ENCODE measurements at regions not wholly inside any gene's neighbourhood (a gene's known extent, or its start where the extent isn't known, plus 50 kb on each side); places are given as distances from the start of the nearest gene placed in this dataset.

DNA sequence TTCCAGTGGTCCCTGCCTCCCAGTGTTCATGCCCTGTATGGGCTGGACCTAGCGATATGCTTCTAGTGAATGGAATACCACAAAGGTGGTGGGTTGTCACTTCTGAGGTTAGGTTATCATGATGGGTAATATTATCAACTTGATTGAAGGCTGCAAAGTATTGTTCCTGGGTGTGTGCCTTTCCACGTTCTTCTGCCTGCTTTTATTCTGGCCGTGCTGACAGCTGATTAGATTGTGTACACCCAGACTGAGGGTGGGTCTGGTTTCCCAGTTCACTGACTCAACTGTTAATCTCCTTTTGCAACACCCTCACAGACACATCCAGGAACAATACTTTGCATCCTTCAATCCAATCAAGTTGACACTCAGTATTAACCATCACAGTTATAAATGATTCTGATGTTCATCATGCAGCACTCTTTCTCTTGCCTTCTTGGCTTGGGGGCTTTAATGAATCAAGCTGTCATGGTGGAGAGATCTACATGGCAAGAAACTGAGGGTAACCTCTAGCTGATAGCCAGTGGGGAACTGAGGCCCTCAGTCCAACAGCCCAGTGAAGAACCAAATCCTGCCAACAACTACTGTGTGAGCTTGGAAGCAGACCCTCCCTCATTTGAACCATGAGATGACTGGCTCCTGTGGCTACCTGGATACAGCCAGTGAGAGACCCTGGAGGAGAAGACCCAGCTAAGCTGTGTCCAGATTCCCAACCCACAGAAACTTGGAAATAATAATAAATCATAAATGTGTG is 63.0 kb upstream of the CELF4 start:
- H3K4me1 ChIP-seq, result no peaks in the 10 kb centered on the region
- TF ChIP-seq, protein P1, sequence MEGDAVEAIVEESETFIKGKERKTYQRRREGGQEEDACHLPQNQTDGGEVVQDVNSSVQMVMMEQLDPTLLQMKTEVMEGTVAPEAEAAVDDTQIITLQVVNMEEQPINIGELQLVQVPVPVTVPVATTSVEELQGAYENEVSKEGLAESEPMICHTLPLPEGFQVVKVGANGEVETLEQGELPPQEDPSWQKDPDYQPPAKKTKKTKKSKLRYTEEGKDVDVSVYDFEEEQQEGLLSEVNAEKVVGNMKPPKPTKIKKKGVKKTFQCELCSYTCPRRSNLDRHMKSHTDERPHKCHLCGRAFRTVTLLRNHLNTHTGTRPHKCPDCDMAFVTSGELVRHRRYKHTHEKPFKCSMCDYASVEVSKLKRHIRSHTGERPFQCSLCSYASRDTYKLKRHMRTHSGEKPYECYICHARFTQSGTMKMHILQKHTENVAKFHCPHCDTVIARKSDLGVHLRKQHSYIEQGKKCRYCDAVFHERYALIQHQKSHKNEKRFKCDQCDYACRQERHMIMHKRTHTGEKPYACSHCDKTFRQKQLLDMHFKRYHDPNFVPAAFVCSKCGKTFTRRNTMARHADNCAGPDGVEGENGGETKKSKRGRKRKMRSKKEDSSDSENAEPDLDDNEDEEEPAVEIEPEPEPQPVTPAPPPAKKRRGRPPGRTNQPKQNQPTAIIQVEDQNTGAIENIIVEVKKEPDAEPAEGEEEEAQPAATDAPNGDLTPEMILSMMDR (IDR thresholded peaks at IDR 0.05; ENCODE audit: insufficient read depth in 1 of 2, low read depth in 1 of 2, low read length in 1 of 2, severe bottlenecking in 1 of 2, unreplicated experiment in 1 of 2), result no peak
- Mint-ChIP-seq H3K9me3 (ENCODE audit: unreplicated experiment) (no peaks in the 10 kb centered on the region), H3K4me3 (ENCODE audit: unreplicated experiment) (no peak overlapping the region), H3K27me3 (ENCODE audit: insufficient read depth, unreplicated experiment) (peaks cover 9% of the 10 kb centered on the region), H3K4me1 (ENCODE audit: low read depth, unreplicated experiment) (no peaks in the 10 kb centered on the region), H3K36me3 (ENCODE audit: insufficient read depth, unreplicated experiment) (no peaks in the 10 kb centered on the region), H3K27ac (ENCODE audit: unreplicated experiment) (no peak overlapping the region)
- BruUV-seq (replicated peaks), result no TSS peak
- H3K36me3 ChIP-seq (ENCODE audit: control insufficient read depth, insufficient read depth, low read length), result no peaks in the 10 kb centered on the region
- intact Hi-C loops (cut with micrococcal nuclease; ENCODE audit: unreplicated experiment), result no loop called here
- CTCF ChIA-PET, result no interaction called here
- POLR2A ChIA-PET, result no interaction called here
- no peak for DNase-seq
- no peak overlapping the region for H3K4me3 ChIP-seq (ENCODE audit: low read depth, low read length)
- H3K27me3 ChIP-seq (replicated peaks; ENCODE audit: control insufficient read depth, insufficient read depth, low read length), result no peaks in the 10 kb centered on the region
- no peaks in the 10 kb centered on the region for H3K9me3 ChIP-seq

GRCh38 chr18:37624318-37624717 is 58.7 kb upstream of the CELF4 start:
- no peaks in the 10 kb centered on the region for H3K27me3 ChIP-seq (replicated peaks; ENCODE audit: control insufficient read depth, insufficient read depth, low read length)
- H3K27ac Mint-ChIP-seq (ENCODE audit: unreplicated experiment), result no peak overlapping the region
- intact Hi-C loops (cut with micrococcal nuclease; ENCODE audit: unreplicated experiment), result no loop called here
- no peak for DNase-seq
- no peak overlapping the region for H3K4me3 ChIP-seq (ENCODE audit: low read depth, low read length)
- no peaks in the 10 kb centered on the region for H3K4me1 Mint-ChIP-seq (ENCODE audit: low read depth, unreplicated experiment)
- POLR2A ChIA-PET, result no interaction called here
- H3K36me3 Mint-ChIP-seq (ENCODE audit: insufficient read depth, unreplicated experiment), result no peaks in the 10 kb centered on the region
- no TSS peak for BruUV-seq (replicated peaks)
- no peak overlapping the region for H3K4me3 Mint-ChIP-seq (ENCODE audit: unreplicated experiment)
- H3K9me3 ChIP-seq, result no peaks in the 10 kb centered on the region
- H3K4me1 ChIP-seq, result no peaks in the 10 kb centered on the region
- H3K36me3 ChIP-seq (ENCODE audit: control insufficient read depth, insufficient read depth, low read length), result no peaks in the 10 kb centered on the region
- TF ChIP-seq, protein P1 (IDR thresholded peaks at IDR 0.05; ENCODE audit: insufficient read depth in 1 of 2, low read depth in 1 of 2, low read length in 1 of 2, severe bottlenecking in 1 of 2, unreplicated experiment in 1 of 2), result no peak
- CTCF ChIA-PET, result no interaction called here
- no peaks in the 10 kb centered on the region for H3K9me3 Mint-ChIP-seq (ENCODE audit: unreplicated experiment)
- peaks cover 3% of the 10 kb centered on the region for H3K27me3 Mint-ChIP-seq (ENCODE audit: insufficient read depth, unreplicated experiment)

- H3K36me3 ChIP-seq (ENCODE audit: control insufficient read depth, insufficient read depth, low read length), result no peaks in the 10 kb centered on the region
- intact Hi-C loops (cut with micrococcal nuclease; ENCODE audit: unreplicated experiment), result no loop called here
- ChIA-PET POLR2A (no interaction called here), CTCF (no interaction called here)
- Mint-ChIP-seq H3K4me1 (ENCODE audit: low read depth, unreplicated experiment) (no peaks in the 10 kb centered on the region), H3K4me3 (ENCODE audit: unreplicated experiment) (no peak overlapping the region), H3K9me3 (ENCODE audit: unreplicated experiment) (no peaks in the 10 kb centered on the region), H3K27ac (ENCODE audit: unreplicated experiment) (no peak overlapping the region), H3K27me3 (ENCODE audit: insufficient read depth, unreplicated experiment) (no peaks in the 10 kb centered on the region), H3K36me3 (ENCODE audit: insufficient read depth, unreplicated experiment) (no peaks in the 10 kb centered on the region)
- H3K9me3 ChIP-seq, result no peaks in the 10 kb centered on the region
- no TSS peak for BruUV-seq (replicated peaks)
- H3K27me3 ChIP-seq (replicated peaks; ENCODE audit: control insufficient read depth, insufficient read depth, low read length), result no peaks in the 10 kb centered on the region
- H3K4me1 ChIP-seq, result no peaks in the 10 kb centered on the region
- no peak for DNase-seq
- TF ChIP-seq, protein P1 (IDR thresholded peaks at IDR 0.05; ENCODE audit: insufficient read depth in 1 of 2, low read depth in 1 of 2, low read length in 1 of 2, severe bottlenecking in 1 of 2, unreplicated experiment in 1 of 2), result no peak
- H3K4me3 ChIP-seq (ENCODE audit: low read depth, low read length), result no peak overlapping the region
Measured at GRCh38 chr18:37619964-37620363, 54.4 kb upstream of the CELF4 start.

Measured in Caco-2 (cell line).